HepG2 (cell line): ENCODE measurements at regions not wholly inside any gene's neighbourhood (a gene's known extent, or its start where the extent isn't known, plus 50 kb on each side); places are given as distances from the start of the nearest gene placed in this dataset.
A peak's percentile ranks its signal among the peaks of the same experiment; 100 is the strongest.

Source experiments
- CBFB ChIP-seq: sonication (generic); formaldehyde crosslinking; IDR thresholded peaks from 2 replicates; pipeline ENCODE4 v1.4.0; 2020; ENCODE audit warnings: missing genetic modification reagents
- FOSL2 ChIP-seq: sonication (generic); formaldehyde crosslinking; IDR thresholded peaks from 2 replicates; pipeline ENCODE4 v1.4.0; 2020; ENCODE audit warnings: missing genetic modification reagents
- IKZF4 ChIP-seq: sonication (generic); formaldehyde crosslinking; IDR thresholded peaks from 2 replicates; pipeline ENCODE4 v1.5.1; 2020; ENCODE audit warnings: borderline replicate concordance, mild to moderate bottlenecking, low read depth, missing genetic modification reagents; ENCODE audit errors: not compliant biosample characterization
- PHF8 ChIP-seq: sonication (generic); formaldehyde crosslinking; IDR thresholded peaks from 2 replicates; pipeline ENCODE4 v1.5.0; 2020; ENCODE audit warnings: missing genetic modification reagents
- POLR2AphosphoS5 ChIP-seq: IDR thresholded peaks from 2 replicates; pipeline ENCODE4 v1.6.1; 2012; ENCODE audit warnings: low read depth, low read length
- ZBTB20 ChIP-seq: sonication (generic); formaldehyde crosslinking; IDR thresholded peaks from 2 replicates; pipeline ENCODE4 v1.8.1; 2023; ENCODE audit warnings: missing genetic modification reagents, low read depth, mild to moderate bottlenecking, borderline replicate concordance
- ZMYM4 ChIP-seq: sonication (generic); formaldehyde crosslinking; IDR thresholded peaks from 2 replicates; pipeline ENCODE4 v1.8.1; 2023; ENCODE audit warnings: mild to moderate bottlenecking, missing genetic modification reagents
- ZNF160 ChIP-seq: sonication (generic); formaldehyde crosslinking; IDR thresholded peaks from 2 replicates; pipeline ENCODE4 v1.8.0; 2022; ENCODE audit warnings: mild to moderate bottlenecking, inconsistent platforms, missing genetic modification reagents
- ZNF232 ChIP-seq: sonication (generic); formaldehyde crosslinking; IDR thresholded peaks from 2 replicates; pipeline ENCODE4 v1.4.0; 2020; ENCODE audit warnings: missing genetic modification reagents, borderline replicate concordance
- ZNF30 ChIP-seq: sonication (generic); formaldehyde crosslinking; IDR thresholded peaks from 2 replicates; pipeline ENCODE4 v1.5.0; 2020; ENCODE audit warnings: mild to moderate bottlenecking, missing genetic modification reagents
- ZNF556 ChIP-seq: sonication (generic); formaldehyde crosslinking; IDR thresholded peaks from 2 replicates; pipeline ENCODE4 v1.4.0; 2020; ENCODE audit warnings: mild to moderate bottlenecking, missing genetic modification reagents, borderline replicate concordance
- ZNF720 ChIP-seq: sonication (generic); formaldehyde crosslinking; IDR thresholded peaks from 2 replicates; pipeline ENCODE4 v1.4.0; 2020; ENCODE audit warnings: missing genetic modification reagents
- ZSCAN25 ChIP-seq: sonication (generic); formaldehyde crosslinking; IDR thresholded peaks from 2 replicates; pipeline ENCODE4 v1.8.0; 2022; ENCODE audit warnings: mild to moderate bottlenecking, missing genetic modification reagents
- TF ChIP-seq, protein P1 (sequence below): IDR thresholded peaks from 2 replicates; pipeline ENCODE4 v1.6.1; 2016; ENCODE audit warnings: missing genetic modification reagents, missing compliant biosample characterization
- TF ChIP-seq, protein P2 (sequence below): IDR thresholded peaks from 2 replicates; pipeline ENCODE4 v1.6.1; 2016; ENCODE audit warnings: control low read depth
- TF ChIP-seq, protein P3 (sequence below): sonication (generic); formaldehyde crosslinking; IDR thresholded peaks from 2 replicates; pipeline ENCODE4 v1.4.0; 2020; ENCODE audit warnings: missing genetic modification reagents
- TF ChIP-seq, protein P4 (sequence below): sonication (generic); formaldehyde crosslinking; IDR thresholded peaks from 2 replicates; pipeline ENCODE4 v1.8.0; 2022; ENCODE audit warnings: mild to moderate bottlenecking, missing genetic modification reagents, moderate library complexity
- TF ChIP-seq, protein P5 (sequence below): sonication (generic); formaldehyde crosslinking; IDR thresholded peaks from 2 replicates; pipeline ENCODE4 v1.5.0; 2020; ENCODE audit warnings: missing genetic modification reagents
- TF ChIP-seq, protein P6 (sequence below), 2 experiments: sonication (generic) in 1 of 2; formaldehyde crosslinking in 1 of 2; IDR thresholded peaks; 2 replicates each; pipeline versions ENCODE4 v1.4.0 to v1.6.1; 2018 to 2020; ENCODE audit warnings: missing genetic modification reagents in 2 of 2, borderline replicate concordance in 1 of 2, low read depth in 1 of 2, mild to moderate bottlenecking in 1 of 2, missing biosample characterization in 1 of 2

DNA sequence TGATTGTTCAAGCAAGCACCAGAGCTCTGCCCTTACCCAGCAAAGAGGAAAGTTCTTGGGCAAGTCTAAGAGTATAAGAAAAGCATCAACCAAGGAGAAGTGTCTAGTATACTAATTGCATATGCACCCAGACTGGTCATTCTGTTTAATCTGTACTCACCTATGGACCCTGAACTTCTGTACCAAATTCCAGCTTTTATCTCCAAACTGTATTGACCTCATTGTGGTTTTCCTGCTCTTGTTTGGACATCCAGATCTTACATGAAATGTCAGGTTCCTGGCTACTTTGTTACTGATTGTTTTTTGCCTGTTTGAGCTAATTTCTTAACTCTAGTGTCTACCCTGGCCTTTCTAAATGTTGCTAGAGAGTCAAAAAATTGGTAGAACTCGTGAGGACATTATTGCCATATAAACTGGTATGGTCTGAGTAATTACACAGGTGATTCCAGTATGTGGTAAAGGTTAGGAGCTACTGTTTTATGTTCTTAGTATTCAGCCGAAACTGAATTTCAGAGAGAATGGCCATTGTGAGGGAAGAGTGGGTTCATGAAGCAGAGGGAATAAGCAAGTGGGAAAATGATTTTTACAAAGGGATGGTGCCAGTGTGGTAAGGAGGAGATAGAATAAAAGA lies 146.3 kb downstream of the HNMT start (continued):
- no peak for TF ChIP-seq ZNF232 (CRISPR knock-in tag)
- no peak for TF ChIP-seq ZSCAN25 (CRISPR knock-in tag)
- TF ChIP-seq ZMYM4 (CRISPR knock-in tag), result peak; percentile 97
- no peak for TF ChIP-seq ZNF30 (CRISPR knock-in tag)
- no peak for TF ChIP-seq POLR2AphosphoS5
- TF ChIP-seq IKZF4, result no peak
- peak; percentile 94; the same call in 1 of the 2 replicates for TF ChIP-seq ZBTB20 (CRISPR knock-in tag)
- TF ChIP-seq, protein P1, sequence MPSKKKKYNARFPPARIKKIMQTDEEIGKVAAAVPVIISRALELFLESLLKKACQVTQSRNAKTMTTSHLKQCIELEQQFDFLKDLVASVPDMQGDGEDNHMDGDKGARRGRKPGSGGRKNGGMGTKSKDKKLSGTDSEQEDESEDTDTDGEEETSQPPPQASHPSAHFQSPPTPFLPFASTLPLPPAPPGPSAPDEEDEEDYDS (CRISPR knock-in tag), result peak; percentile 17; the same call in 1 of the 2 replicates
- TF ChIP-seq, protein P2, sequence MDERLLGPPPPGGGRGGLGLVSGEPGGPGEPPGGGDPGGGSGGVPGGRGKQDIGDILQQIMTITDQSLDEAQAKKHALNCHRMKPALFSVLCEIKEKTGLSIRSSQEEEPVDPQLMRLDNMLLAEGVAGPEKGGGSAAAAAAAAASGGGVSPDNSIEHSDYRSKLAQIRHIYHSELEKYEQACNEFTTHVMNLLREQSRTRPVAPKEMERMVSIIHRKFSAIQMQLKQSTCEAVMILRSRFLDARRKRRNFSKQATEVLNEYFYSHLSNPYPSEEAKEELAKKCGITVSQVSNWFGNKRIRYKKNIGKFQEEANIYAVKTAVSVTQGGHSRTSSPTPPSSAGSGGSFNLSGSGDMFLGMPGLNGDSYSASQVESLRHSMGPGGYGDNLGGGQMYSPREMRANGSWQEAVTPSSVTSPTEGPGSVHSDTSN (CRISPR knock-in tag), result no peak
- TF ChIP-seq, protein P3, sequence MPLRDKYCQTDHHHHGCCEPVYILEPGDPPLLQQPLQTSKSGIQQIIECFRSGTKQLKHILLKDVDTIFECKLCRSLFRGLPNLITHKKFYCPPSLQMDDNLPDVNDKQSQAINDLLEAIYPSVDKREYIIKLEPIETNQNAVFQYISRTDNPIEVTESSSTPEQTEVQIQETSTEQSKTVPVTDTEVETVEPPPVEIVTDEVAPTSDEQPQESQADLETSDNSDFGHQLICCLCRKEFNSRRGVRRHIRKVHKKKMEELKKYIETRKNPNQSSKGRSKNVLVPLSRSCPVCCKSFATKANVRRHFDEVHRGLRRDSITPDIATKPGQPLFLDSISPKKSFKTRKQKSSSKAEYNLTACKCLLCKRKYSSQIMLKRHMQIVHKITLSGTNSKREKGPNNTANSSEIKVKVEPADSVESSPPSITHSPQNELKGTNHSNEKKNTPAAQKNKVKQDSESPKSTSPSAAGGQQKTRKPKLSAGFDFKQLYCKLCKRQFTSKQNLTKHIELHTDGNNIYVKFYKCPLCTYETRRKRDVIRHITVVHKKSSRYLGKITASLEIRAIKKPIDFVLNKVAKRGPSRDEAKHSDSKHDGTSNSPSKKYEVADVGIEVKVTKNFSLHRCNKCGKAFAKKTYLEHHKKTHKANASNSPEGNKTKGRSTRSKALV, result no peak
- peak; percentile 55; the same call in 1 of the 2 replicates for TF ChIP-seq ZNF160 (CRISPR knock-in tag)
- TF ChIP-seq FOSL2, result peak; percentile 68
- TF ChIP-seq, protein P4, sequence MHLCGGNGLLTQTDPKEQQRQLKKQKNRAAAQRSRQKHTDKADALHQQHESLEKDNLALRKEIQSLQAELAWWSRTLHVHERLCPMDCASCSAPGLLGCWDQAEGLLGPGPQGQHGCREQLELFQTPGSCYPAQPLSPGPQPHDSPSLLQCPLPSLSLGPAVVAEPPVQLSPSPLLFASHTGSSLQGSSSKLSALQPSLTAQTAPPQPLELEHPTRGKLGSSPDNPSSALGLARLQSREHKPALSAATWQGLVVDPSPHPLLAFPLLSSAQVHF (CRISPR knock-in tag), result no peak
- no peak for TF ChIP-seq ZNF720
- TF ChIP-seq PHF8, result no peak
- peak; percentile 34; the same call in 1 of the 2 replicates for TF ChIP-seq ZNF556 (CRISPR knock-in tag)
- TF ChIP-seq, protein P5, sequence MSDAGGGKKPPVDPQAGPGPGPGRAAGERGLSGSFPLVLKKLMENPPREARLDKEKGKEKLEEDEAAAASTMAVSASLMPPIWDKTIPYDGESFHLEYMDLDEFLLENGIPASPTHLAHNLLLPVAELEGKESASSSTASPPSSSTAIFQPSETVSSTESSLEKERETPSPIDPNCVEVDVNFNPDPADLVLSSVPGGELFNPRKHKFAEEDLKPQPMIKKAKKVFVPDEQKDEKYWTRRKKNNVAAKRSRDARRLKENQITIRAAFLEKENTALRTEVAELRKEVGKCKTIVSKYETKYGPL (CRISPR knock-in tag), result no peak
- TF ChIP-seq, protein P6, sequence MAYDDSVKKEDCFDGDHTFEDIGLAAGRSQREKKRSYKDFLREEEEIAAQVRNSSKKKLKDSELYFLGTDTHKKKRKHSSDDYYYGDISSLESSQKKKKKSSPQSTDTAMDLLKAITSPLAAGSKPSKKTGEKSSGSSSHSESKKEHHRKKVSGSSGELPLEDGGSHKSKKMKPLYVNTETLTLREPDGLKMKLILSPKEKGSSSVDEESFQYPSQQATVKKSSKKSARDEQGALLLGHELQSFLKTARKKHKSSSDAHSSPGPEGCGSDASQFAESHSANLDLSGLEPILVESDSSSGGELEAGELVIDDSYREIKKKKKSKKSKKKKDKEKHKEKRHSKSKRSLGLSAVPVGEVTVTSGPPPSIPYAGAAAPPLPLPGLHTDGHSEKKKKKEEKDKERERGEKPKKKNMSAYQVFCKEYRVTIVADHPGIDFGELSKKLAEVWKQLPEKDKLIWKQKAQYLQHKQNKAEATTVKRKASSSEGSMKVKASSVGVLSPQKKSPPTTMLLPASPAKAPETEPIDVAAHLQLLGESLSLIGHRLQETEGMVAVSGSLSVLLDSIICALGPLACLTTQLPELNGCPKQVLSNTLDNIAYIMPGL (CRISPR knock-in tag; IDR thresholded peaks at IDR 0.05; ENCODE audit: borderline replicate concordance in 1 of 2, low read depth in 1 of 2), result no peak
- TF ChIP-seq CBFB (CRISPR knock-in tag), result peak; percentile 99
